HG03565 (cell line): ENCODE measurements at regions not wholly inside any gene's neighbourhood (a gene's known extent, or its start where the extent isn't known, plus 50 kb on each side); places are given as distances from the start of the nearest gene placed in this dataset.
"Not testable (repeated sequence)": the region's sequence is repeated elsewhere in the genome, so short reads cannot be mapped to it uniquely, and the experiment has no call there.

Source experiments
- ATAC-seq: cut with Tn5 transposase; IDR thresholded peaks from one replicate; pipeline ENCODE4 v1.9.1; 2021; ENCODE audit warnings: mild to moderate bottlenecking, moderate library complexity; ENCODE audit not compliant: unreplicated experiment

GRCh38 chr9:78172610-78173009 lies 63.3 kb upstream of the CEP78 start:
- ATAC-seq, result not testable (repeated sequence)

- no peak for ATAC-seq
These were observed 64.2 kb upstream of the CEP78 start for GRCh38 chr9:78171651-78172050.

- ATAC-seq, result no peak
These were observed 66.8 kb upstream of the CEP78 start for GRCh38 chr9:78169125-78169524.

- ATAC-seq, result no peak
These were observed 68.5 kb upstream of the CEP78 start for GRCh38 chr9:78167356-78167755.

- ATAC-seq, result no peak
These were observed 72.0 kb upstream of the CEP78 start for GRCh38 chr9:78163834-78164233.

GRCh38 chr9:78158286-78158685 lies 77.6 kb upstream of the CEP78 start:
- ATAC-seq, result no peak

GRCh38 chr9:78150983-78151356 lies 84.9 kb upstream of the CEP78 start:
- ATAC-seq, result no peak

- ATAC-seq, result no peak
These were observed 85.4 kb upstream of the CEP78 start for GRCh38 chr9:78150312-78150982.

GRCh38 chr9:78149702-78150291 lies 86.1 kb upstream of the CEP78 start:
- ATAC-seq, result no peak

- ATAC-seq, result no peak
These were observed 89.6 kb upstream of the CEP78 start for GRCh38 chr9:78146241-78146640.

GRCh38 chr9:78144663-78145377 lies 91.1 kb upstream of the CEP78 start:
- peak; percentile 50 for ATAC-seq

- no peak for ATAC-seq
These were observed 91.9 kb upstream of the CEP78 start for GRCh38 chr9:78144008-78144381.

- no peak for ATAC-seq
These were observed 92.4 kb upstream of the CEP78 start for GRCh38 chr9:78143281-78144007.

- not testable (repeated sequence) for ATAC-seq
These were observed 93.6 kb upstream of the CEP78 start for GRCh38 chr9:78142264-78142663.

- ATAC-seq, result no peak
These were observed 102.1 kb upstream of the CEP78 start for GRCh38 chr9:78133751-78134150.

- no peak for ATAC-seq
These were observed 101.1 kb upstream of the GNAQ start for GRCh38 chr9:78132701-78133058.

GRCh38 chr9:78131969-78132700 lies 100.5 kb upstream of the GNAQ start:
- no peak for ATAC-seq

GRCh38 chr9:78130853-78131252 lies 99.2 kb upstream of the GNAQ start:
- ATAC-seq, result no peak

- ATAC-seq, result no peak
These were observed 98.4 kb upstream of the GNAQ start for GRCh38 chr9:78130004-78130403.

GRCh38 chr9:78127279-78128225 lies 95.9 kb upstream of the GNAQ start:
- no peak for ATAC-seq
